Karpas-422 (cell line): ENCODE measurements at regions not wholly inside any gene's neighbourhood (a gene's known extent, or its start where the extent isn't known, plus 50 kb on each side); places are given as distances from the start of the nearest gene placed in this dataset.

Source experiments
- DNase-seq: peaks from one replicate; pipeline ENCODE4 v3.0.0-alpha.2; 2015
- H2AFZ ChIP-seq: fragments of 200-600 bp; sonication (generic); 2 replicates; pipeline ENCODE4 v1.6.1; 2014; ENCODE audit warnings: antibody characterized with exemption, low read length, mixed read lengths
- H3K27ac ChIP-seq: fragments of 200-600 bp; sonication (generic); 2 replicates; pipeline ENCODE4 v1.5.1; 2014; ENCODE audit warnings: mild to moderate bottlenecking, low read length, moderate library complexity
- H3K27me3 ChIP-seq: fragments of 200-600 bp; sonication (generic); 2 replicates; pipeline ENCODE4 v1.6.1; 2014; ENCODE audit warnings: low read length, mixed read lengths
- H3K36me3 ChIP-seq: fragments of 200-600 bp; sonication (generic); 2 replicates; pipeline ENCODE4 v1.6.1; 2014; ENCODE audit warnings: low read length, mixed read lengths; ENCODE audit not compliant: insufficient read depth
- H3K4me1 ChIP-seq: fragments of 200-600 bp; sonication (generic); 2 replicates; pipeline ENCODE4 v1.6.1; 2014; ENCODE audit warnings: mild to moderate bottlenecking, low read length, mixed read lengths
- H3K4me2 ChIP-seq: fragments of 200-600 bp; sonication (generic); 2 replicates; pipeline ENCODE4 v1.6.1; 2014; ENCODE audit warnings: low read length, low read depth, mild to moderate bottlenecking; ENCODE audit not compliant: poor library complexity, severe bottlenecking
- H3K4me3 ChIP-seq: fragments of 200-600 bp; sonication (generic); 2 replicates; pipeline ENCODE4 v1.5.1; 2014; ENCODE audit warnings: mild to moderate bottlenecking, antibody characterized with exemption, low read length, mixed read lengths
- H3K79me2 ChIP-seq: fragments of 200-600 bp; sonication (generic); 2 replicates; pipeline ENCODE4 v1.6.1; 2014; ENCODE audit warnings: mild to moderate bottlenecking, low read length, mixed read lengths
- H3K9ac ChIP-seq: fragments of 200-600 bp; sonication (generic); 2 replicates; pipeline ENCODE4 v1.6.0; 2014; ENCODE audit warnings: low read length
- H3K9me2 ChIP-seq: fragments of 200-600 bp; sonication (generic), shearing (Covaris generic); replicated peaks from 2 replicates; pipeline ENCODE4 v1.6.0; 2014; ENCODE audit warnings: mild to moderate bottlenecking, low read length, moderate library complexity; ENCODE audit not compliant: insufficient read depth
- H3K9me3 ChIP-seq: fragments of 300-700, 200-600 bp; sonication (generic); 2 replicates; pipeline ENCODE4 v1.6.1; 2014; ENCODE audit warnings: low read length, mixed read lengths
- H4K20me1 ChIP-seq: fragments of 200-600 bp; sonication (generic); 2 replicates; pipeline ENCODE4 v1.6.1; 2014; ENCODE audit warnings: mild to moderate bottlenecking, antibody characterized with exemption, low read length, low read depth; ENCODE audit not compliant: insufficient read depth

DNA sequence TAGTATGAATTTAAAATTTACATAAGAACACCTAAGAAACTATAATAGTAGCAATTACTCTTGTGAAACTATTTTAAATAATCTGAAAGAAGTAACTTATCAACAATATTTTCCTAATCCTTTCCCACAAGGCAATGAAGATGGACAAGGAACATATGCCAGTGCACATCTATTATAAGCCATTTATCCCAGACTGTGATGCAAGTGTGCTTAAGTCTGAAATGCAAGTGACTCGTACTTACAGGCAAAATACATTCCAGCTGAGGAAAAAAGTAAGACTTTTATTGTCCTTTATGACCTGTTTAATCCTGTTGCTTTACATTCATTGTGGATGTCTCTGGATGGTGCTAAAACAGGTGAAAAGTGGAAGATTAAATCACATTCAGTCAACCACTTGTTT, 709.4 kb downstream of the ZNF385D start:
- no peak overlapping the region for H3K4me2 ChIP-seq
- H3K9me3 ChIP-seq = peaks cover 19% of the 10 kb centered on the region
- H4K20me1 ChIP-seq = no peaks in the 10 kb centered on the region
- no peak overlapping the region for H3K4me3 ChIP-seq
- no peaks in the 10 kb centered on the region for H3K27me3 ChIP-seq
- no peak overlapping the region for H2AFZ ChIP-seq
- no peaks in the 10 kb centered on the region for H3K79me2 ChIP-seq
- no peaks in the 10 kb centered on the region for H3K36me3 ChIP-seq
- no peaks in the 10 kb centered on the region for H3K4me1 ChIP-seq
- no peak overlapping the region for H3K27ac ChIP-seq
- no peak for DNase-seq
- no peak overlapping the region for H3K9ac ChIP-seq
- H3K9me2 ChIP-seq = no peaks in the 10 kb centered on the region

DNA sequence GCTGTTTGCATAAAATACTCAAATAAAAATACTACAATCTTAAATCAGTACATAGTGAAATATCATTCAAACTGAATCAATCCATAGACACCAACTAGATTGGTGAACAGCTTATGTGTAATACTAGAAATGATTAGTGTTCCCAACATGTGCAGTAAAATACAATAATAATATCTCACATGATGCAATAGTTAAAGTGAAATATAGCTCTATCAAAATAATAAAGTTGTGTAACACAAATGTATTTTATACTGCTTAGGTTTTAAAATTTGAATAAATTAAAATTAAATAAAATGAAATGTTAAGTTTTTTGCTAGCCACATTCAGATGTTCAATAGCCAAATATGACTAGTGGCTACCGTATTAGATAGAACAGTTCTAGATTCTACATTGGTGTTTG, 714.1 kb downstream of the ZNF385D start:
- no peaks in the 10 kb centered on the region for H3K4me1 ChIP-seq
- no peaks in the 10 kb centered on the region for H3K36me3 ChIP-seq
- H3K27me3 ChIP-seq = no peaks in the 10 kb centered on the region
- no peaks in the 10 kb centered on the region for H4K20me1 ChIP-seq
- peaks cover 16% of the 10 kb centered on the region for H3K9me3 ChIP-seq
- no peaks in the 10 kb centered on the region for H3K9me2 ChIP-seq
- H3K4me3 ChIP-seq = no peak overlapping the region
- no peak overlapping the region for H3K9ac ChIP-seq
- no peak for DNase-seq
- H3K27ac ChIP-seq = no peak overlapping the region
- H3K79me2 ChIP-seq = no peaks in the 10 kb centered on the region
- no peak overlapping the region for H2AFZ ChIP-seq
- no peak overlapping the region for H3K4me2 ChIP-seq

- no peak overlapping the region for H3K9ac ChIP-seq
- H3K4me1 ChIP-seq = no peaks in the 10 kb centered on the region
- H3K36me3 ChIP-seq = no peaks in the 10 kb centered on the region
- no peak for DNase-seq
- no peaks in the 10 kb centered on the region for H4K20me1 ChIP-seq
- peaks cover 3% of the 10 kb centered on the region; the same call in 1 of the 2 replicates for H3K9me3 ChIP-seq
- H3K4me3 ChIP-seq = no peak overlapping the region
- H2AFZ ChIP-seq = no peak overlapping the region
- no peak overlapping the region for H3K4me2 ChIP-seq
- no peaks in the 10 kb centered on the region for H3K27me3 ChIP-seq
- H3K79me2 ChIP-seq = no peaks in the 10 kb centered on the region
- no peaks in the 10 kb centered on the region for H3K9me2 ChIP-seq
- H3K27ac ChIP-seq = no peak overlapping the region
Observed at GRCh38 chr3:21028412-21028811, 722.6 kb downstream of the ZNF385D start.

- no peak overlapping the region for H2AFZ ChIP-seq
- H3K27me3 ChIP-seq = no peaks in the 10 kb centered on the region
- no peak for DNase-seq
- H3K9me3 ChIP-seq = no peaks in the 10 kb centered on the region
- H4K20me1 ChIP-seq = no peaks in the 10 kb centered on the region
- peaks cover 8% of the 10 kb centered on the region for H3K4me1 ChIP-seq
- H3K36me3 ChIP-seq = no peaks in the 10 kb centered on the region
- H3K9me2 ChIP-seq = no peaks in the 10 kb centered on the region
- no peaks in the 10 kb centered on the region for H3K79me2 ChIP-seq
- no peak overlapping the region for H3K4me3 ChIP-seq
- H3K4me2 ChIP-seq = no peak overlapping the region
- no peak overlapping the region for H3K9ac ChIP-seq
- no peak overlapping the region for H3K27ac ChIP-seq
Observed at GRCh38 chr3:21024563-21024962, 726.4 kb downstream of the ZNF385D start.

GRCh38 chr3:21020681-21021080, 730.3 kb downstream of the ZNF385D start:
- Histone ChIP-seq H3K9me2 (no peaks in the 10 kb centered on the region), H3K27ac (0 out of 2 replicates have a peak overlapping the region, but pooled peaks have one; percentile 46), H3K27me3 (no peaks in the 10 kb centered on the region), H3K4me2 (no peak overlapping the region), H2AFZ (no peak overlapping the region), H4K20me1 (no peaks in the 10 kb centered on the region), H3K36me3 (no peaks in the 10 kb centered on the region), H3K9ac (no peak overlapping the region), H3K4me3 (no peak overlapping the region), H3K79me2 (no peaks in the 10 kb centered on the region), H3K9me3 (peaks cover 14% of the 10 kb centered on the region), H3K4me1 (peaks cover 8% of the 10 kb centered on the region)
- peak; percentile 42 for DNase-seq

GRCh38 chr3:21020043-21020442, 731.0 kb downstream of the ZNF385D start:
- no peak overlapping the region for H3K27ac ChIP-seq
- no peaks in the 10 kb centered on the region for H3K9me2 ChIP-seq
- H4K20me1 ChIP-seq = no peaks in the 10 kb centered on the region
- no peaks in the 10 kb centered on the region for H3K79me2 ChIP-seq
- H3K4me2 ChIP-seq = no peak overlapping the region
- H3K9me3 ChIP-seq = peaks cover 15% of the 10 kb centered on the region
- no peak for DNase-seq
- no peak overlapping the region for H3K4me3 ChIP-seq
- H3K9ac ChIP-seq = no peak overlapping the region
- no peaks in the 10 kb centered on the region for H3K27me3 ChIP-seq
- no peak overlapping the region for H2AFZ ChIP-seq
- no peaks in the 10 kb centered on the region for H3K36me3 ChIP-seq
- H3K4me1 ChIP-seq = peaks cover 8% of the 10 kb centered on the region

DNA sequence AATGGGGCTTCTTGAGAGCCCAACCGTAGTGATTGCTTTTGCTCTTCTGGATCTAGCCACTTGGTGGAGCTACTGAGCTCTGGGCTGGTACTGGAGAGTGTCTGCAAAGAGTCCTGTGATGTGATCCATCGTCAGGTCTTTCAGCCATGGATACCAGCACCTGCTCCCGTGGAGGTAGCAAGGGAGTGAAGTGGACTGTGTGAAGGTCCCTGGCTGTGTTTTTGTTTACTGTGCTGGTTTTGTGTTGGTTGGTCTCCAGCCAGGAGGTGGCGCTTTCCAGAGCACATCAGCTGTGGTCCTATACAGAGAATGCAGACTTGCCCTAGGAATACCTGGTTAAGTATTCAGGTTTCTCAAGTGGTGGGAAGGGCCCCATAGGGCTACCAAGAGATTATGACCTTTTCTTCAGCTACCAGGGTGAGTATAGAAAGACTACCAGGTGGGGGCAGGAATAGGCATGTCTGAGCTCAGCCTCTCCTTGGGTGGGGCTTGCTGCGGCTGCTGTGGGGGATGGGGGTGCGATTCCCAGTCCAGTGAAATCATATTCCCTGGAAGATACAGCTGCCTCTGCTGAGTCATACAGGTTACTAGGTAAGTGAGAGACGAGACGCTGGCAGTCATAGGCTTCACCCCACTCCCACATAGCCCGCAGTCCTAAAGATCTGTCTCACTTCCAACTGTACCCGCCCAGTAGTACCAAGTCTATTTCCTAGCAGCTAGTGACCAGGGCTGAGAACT, 733.7 kb downstream of the ZNF385D start:
- Histone ChIP-seq H3K4me2 (no peak overlapping the region), H3K9me3 (peaks cover 18% of the 10 kb centered on the region), H3K36me3 (no peaks in the 10 kb centered on the region), H3K27ac (no peak overlapping the region), H3K79me2 (no peaks in the 10 kb centered on the region), H3K9me2 (no peaks in the 10 kb centered on the region), H4K20me1 (no peaks in the 10 kb centered on the region), H2AFZ (no peak overlapping the region), H3K27me3 (no peaks in the 10 kb centered on the region), H3K9ac (no peak overlapping the region), H3K4me3 (no peak overlapping the region), H3K4me1 (peaks cover 8% of the 10 kb centered on the region)
- no peak for DNase-seq

DNA sequence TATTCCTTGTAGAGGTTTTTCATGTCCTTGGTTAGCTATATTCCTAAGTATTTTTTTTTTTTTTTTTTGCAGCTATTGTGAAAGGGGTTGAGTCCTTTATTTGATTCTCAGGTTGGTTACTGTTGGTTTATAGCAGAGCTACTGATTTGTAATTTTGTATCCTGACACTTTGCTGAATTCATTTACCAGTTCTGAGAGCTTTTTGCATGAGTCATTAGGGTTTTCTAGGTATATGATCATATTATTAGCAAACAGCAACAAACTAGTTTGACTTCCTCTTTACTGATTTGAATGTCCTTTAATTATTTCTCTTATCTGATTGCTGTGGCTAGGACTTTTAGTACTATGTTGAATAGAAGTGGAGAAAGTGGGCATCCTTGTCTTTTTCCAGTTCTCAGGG, 737.4 kb downstream of the ZNF385D start:
- no peaks in the 10 kb centered on the region for H3K9me2 ChIP-seq
- no peak overlapping the region for H3K4me2 ChIP-seq
- H3K79me2 ChIP-seq = no peaks in the 10 kb centered on the region
- no peaks in the 10 kb centered on the region for H3K27me3 ChIP-seq
- H3K36me3 ChIP-seq = no peaks in the 10 kb centered on the region
- H3K9ac ChIP-seq = no peak overlapping the region
- H3K27ac ChIP-seq = no peak overlapping the region
- no peak overlapping the region for H2AFZ ChIP-seq
- H3K4me1 ChIP-seq = no peaks in the 10 kb centered on the region
- H3K4me3 ChIP-seq = no peak overlapping the region
- no peak for DNase-seq
- no peaks in the 10 kb centered on the region for H4K20me1 ChIP-seq
- peaks cover 16% of the 10 kb centered on the region for H3K9me3 ChIP-seq
